Right lobe of liver (tissue), 4 donors: ENCODE measurements at regions not wholly inside any gene's neighbourhood (a gene's known extent, or its start where the extent isn't known, plus 50 kb on each side); places are given as distances from the start of the nearest gene placed in this dataset.

Experiments used
- CTCF ChIP-seq, 4 donors: fragments of 200-600 bp in 3 of 4; fragments of 450-650 bp in 1 of 4; IDR thresholded peaks; one replicate each; pipeline versions ENCODE4 v1.5.1 to v1.8.0; 2016 to 2022; ENCODE audit warnings: antibody characterized with exemption in 4 of 4, mild to moderate bottlenecking in 2 of 4
- POLR2A ChIP-seq: fragments of 450-650 bp; IDR thresholded peaks from one replicate; pipeline ENCODE4 v1.6.1; 2017; ENCODE audit warnings: antibody characterized with exemption, mild to moderate bottlenecking
- donor health status: DM: no; HTN: no; CAD: no.
- donor health status: DM: no; HTN: no; CAD: no.
- donor health status: DM: no; HTN: yes; CAD: no.

- no peak for TF ChIP-seq CTCF (IDR thresholded peaks at IDR 0.05)
- TF ChIP-seq POLR2A, result no peak
These were observed 539.1 kb upstream of the JAG1 start for GRCh38 chr20:11212902-11213301.
